SK-N-SH (cell line): ENCODE measurements at regions not wholly inside any gene's neighbourhood (a gene's known extent, or its start where the extent isn't known, plus 50 kb on each side); places are given as distances from the start of the nearest gene placed in this dataset.

Experiments
- CTCF ChIP-seq: fragments of 200-600 bp; sonication (generic); IDR thresholded peaks from 2 replicates; pipeline ENCODE4 v1.6.1; 2017; ENCODE audit warnings: antibody characterized with exemption, mild to moderate bottlenecking, moderate library complexity
- SIN3A ChIP-seq: IDR thresholded peaks from 2 replicates; pipeline ENCODE4 v1.6.1; 2012; ENCODE audit warnings: low read depth, mild to moderate bottlenecking, low read length, moderate library complexity, borderline replicate concordance
- USF1 ChIP-seq: IDR thresholded peaks from 2 replicates; pipeline ENCODE4 v1.4.0; 2012; ENCODE audit warnings: low read depth, borderline replicate concordance

- no peak for TF ChIP-seq CTCF
- no peak for TF ChIP-seq SIN3A
- no peak for TF ChIP-seq USF1
These were observed 700.8 kb downstream of the MAT2B start for GRCh38 chr5:164206196-164206595.
